K562 (cell line): ENCODE measurements at regions not wholly inside any gene's neighbourhood (a gene's known extent, or its start where the extent isn't known, plus 50 kb on each side); places are given as distances from the start of the nearest gene placed in this dataset.

Experiments used
- ATAC-seq: fragments of 200-7000 bp; cut with Tn5 transposase; 3 replicates; pipeline ENCODE4 v1.9.1; 2020; ENCODE audit warnings: moderate library complexity
- BruUV-seq: library from RNA; stranded (reverse); fragments of 400-500 nt; replicated peaks from 2 replicates; lab custom pipeline; 2021; lab: Mats Ljungman, UMichigan
- CTCF ChIA-PET: fragments of 300-600 bp; formaldehyde crosslinking; extraction: SDS; loops from one replicate; lab custom pipeline; 2021; ENCODE audit warnings: low intra/inter-chr PET ratio; lab: Yijun Ruan, JAX
- POLR2A ChIA-PET: fragments of 300-600, 350-650 bp; sonication (Branson Sonifier 250); formaldehyde crosslinking; extraction: SDS; loops from one replicate; lab custom pipeline; 2021; ENCODE audit warnings: antibody characterized with exemption, inconsistent platforms; lab: Yijun Ruan, JAX
- DNase-seq, 4 experiments: peaks; one replicate each; pipeline versions ENCODE4 v3.0.0 to v3.0.0-alpha.2; 2011 to 2018; ENCODE audit warnings: low spot score in 3 of 4, mixed read lengths in 3 of 4; ENCODE audit errors: extremely low read depth in 1 of 4
- FAIRE-seq: peaks from 2 replicates; lab custom pipeline; 2011; peaks lifted over from hg19 to GRCh38; lab: Jason Lieb, UNC
- H2AFZ ChIP-seq: 2 replicates; pipeline ENCODE4 v1.6.0; 2011; ENCODE audit warnings: low read depth, low read length, control low read depth, inconsistent platforms
- H3K27ac ChIP-seq: fragments of 200-600 bp; 3 replicates; pipeline ENCODE4 v1.8.0; 2011; ENCODE audit warnings: low read depth, mild to moderate bottlenecking, control low read depth, inconsistent platforms, low read length, moderate library complexity, mixed read lengths; ENCODE audit errors: extremely low read depth
- H3K27me3 ChIP-seq, 2 experiments: fragments of 300-600 bp in 1 of 2; 2 replicates in 1 of 2; 3 replicates in 1 of 2; pipeline versions ENCODE4 v1.6.0 to v1.8.0; 2011; ENCODE audit warnings: inconsistent platforms in 2 of 2, low read length in 2 of 2, mild to moderate bottlenecking in 1 of 2, mixed read lengths in 1 of 2, moderate library complexity in 1 of 2; ENCODE audit not compliant: control insufficient read depth in 2 of 2, insufficient read depth in 2 of 2
- H3K36me3 ChIP-seq: fragments of 300-600 bp; 3 replicates; pipeline ENCODE4 v1.8.0; 2011; ENCODE audit warnings: mild to moderate bottlenecking, low read length, inconsistent platforms; ENCODE audit not compliant: control insufficient read depth, insufficient read depth
- H3K4me1 ChIP-seq, 2 experiments: fragments of 200-600 bp in 1 of 2; replicated peaks in 1 of 2; 2 replicates in 1 of 2; 3 replicates in 1 of 2; pipeline versions ENCODE4 v1.5.1 to v1.8.0; 2011; ENCODE audit warnings: inconsistent platforms in 2 of 2, low read length in 2 of 2, mild to moderate bottlenecking in 1 of 2, mixed read lengths in 1 of 2, moderate library complexity in 1 of 2; ENCODE audit not compliant: control insufficient read depth in 2 of 2, insufficient read depth in 2 of 2
- H3K4me2 ChIP-seq: 2 replicates; pipeline ENCODE4 v1.6.1; 2011; ENCODE audit warnings: low read length, control low read depth, inconsistent platforms, mixed read lengths; ENCODE audit not compliant: insufficient read depth
- H3K4me3 ChIP-seq: fragments of 200-600 bp; sonication (generic), shearing (Covaris generic); 2 replicates; pipeline ENCODE4 v1.5.1; 2016; ENCODE audit warnings: control low read depth, inconsistent platforms
- H3K79me2 ChIP-seq: fragments of 200-600 bp; 3 replicates; pipeline ENCODE4 v1.8.0; 2011; ENCODE audit warnings: low read length, inconsistent platforms; ENCODE audit not compliant: control insufficient read depth, insufficient read depth
- H3K9ac ChIP-seq, 2 experiments: 2 replicates each; pipeline versions ENCODE4 v1.6.0 to v1.6.1; 2011; ENCODE audit warnings: low read depth in 2 of 2, low read length in 2 of 2, control low read depth in 1 of 2, inconsistent platforms in 1 of 2, mild to moderate bottlenecking in 1 of 2, mixed read lengths in 1 of 2; ENCODE audit not compliant: insufficient read depth in 1 of 2
- H3K9me1 ChIP-seq: one replicate; pipeline ENCODE4 v1.6.0; 2011; ENCODE audit warnings: inconsistent platforms, mild to moderate bottlenecking, low read length, moderate library complexity; ENCODE audit not compliant: control insufficient read depth, insufficient read depth
- H3K9me3 ChIP-seq: replicated peaks from 2 replicates; pipeline ENCODE4 v1.5.1; 2011; ENCODE audit warnings: low read depth, low read length, inconsistent platforms; ENCODE audit not compliant: control insufficient read depth, insufficient read depth
- H4K20me1 ChIP-seq: replicated peaks from 2 replicates; pipeline ENCODE4 v1.6.1; 2011; ENCODE audit warnings: low read length, inconsistent platforms, mixed read lengths; ENCODE audit not compliant: control insufficient read depth, insufficient read depth
- KDM5B ChIP-seq: fragments of 200-600 bp; sonication (generic); IDR thresholded peaks from 2 replicates; pipeline ENCODE4 v1.6.1; 2012; ENCODE audit warnings: low read depth, mild to moderate bottlenecking, moderate library complexity, low read length, control low read depth, inconsistent platforms; ENCODE audit not compliant: insufficient replicate concordance
- NELFE ChIP-seq: IDR thresholded peaks from 2 replicates; pipeline ENCODE4 v1.6.1; 2011; ENCODE audit warnings: mild to moderate bottlenecking; ENCODE audit not compliant: insufficient read depth, insufficient read length
- SIN3A ChIP-seq, 2 experiments: fragments of 150-350 bp in 1 of 2; IDR thresholded peaks; 2 replicates each; pipeline ENCODE4 v1.6.1; 2011 to 2016; ENCODE audit warnings: borderline replicate concordance in 2 of 2, low read depth in 2 of 2, low read length in 2 of 2, mild to moderate bottlenecking in 2 of 2, moderate library complexity in 2 of 2; ENCODE audit not compliant: control insufficient read depth in 1 of 2
- ZNF354B ChIP-seq: fragments of 250-450 bp; sonication (Bioruptor Pico); IDR thresholded peaks from 2 replicates; pipeline ENCODE4 v1.4.0; 2020
- ZNF740 ChIP-seq, 3 experiments: fragments of 200-800 bp in 1 of 3; sonication (Bioruptor generic) in 1 of 3; sonication (generic) in 1 of 3; formaldehyde crosslinking in 1 of 3; IDR thresholded peaks; 2 replicates each; pipeline versions ENCODE4 v1.6.1 to v1.8.0; 2016 to 2022; ENCODE audit warnings: mild to moderate bottlenecking in 2 of 3, missing compliant biosample characterization in 2 of 3, missing genetic modification characterization in 2 of 3, missing genetic modification reagents in 1 of 3
- WGBS: fragments of 100-300 bp; shearing (Covaris generic); methylation state at CpG from one replicate; pipeline ENCODE4 v1.1.6; 2016; ENCODE audit warnings: low coverage, mixed read lengths; ENCODE audit not compliant: insufficient coverage; ENCODE audit errors: missing lambda C conversion rate; 5-methylcytosine and 5-hydroxymethylcytosine counted together
- in situ Hi-C: fragments of 300-500 bp; cut with MboI; formaldehyde crosslinking; loops from 4 replicates; pipeline ENCODE4 v1.15.0; 2018; ENCODE audit warnings: inconsistent platforms, mixed read lengths
- intact Hi-C: fragments of 100-400 bp; cut with micrococcal nuclease; formaldehyde crosslinking; loops from 2 replicates; pipeline ENCODE4 v1.14.2; 2022

GRCh38 chr4:163804001-163804400 lies 309.5 kb downstream of the TMA16 start:
- in situ Hi-C loops: no loop called here
- H3K9ac ChIP-seq: no peak overlapping the region
- H3K4me1 ChIP-seq: no peaks in the 10 kb centered on the region
- no peaks in the 10 kb centered on the region for H4K20me1 ChIP-seq
- no peaks in the 10 kb centered on the region for H3K79me2 ChIP-seq
- TF ChIP-seq ZNF354B (CRISPR knock-in tag) (no peak), NELFE (no peak), SIN3A (IDR thresholded peaks at IDR 0.05; ENCODE audit: borderline replicate concordance in 2 of 2, control insufficient read depth in 1 of 2, low read depth in 2 of 2, low read length in 2 of 2) (no peak)
- FAIRE-seq (no peak), ATAC-seq (no peak), DNase-seq (no peak)
- H3K4me2 ChIP-seq: no peak overlapping the region
- no peak overlapping the region for H3K4me3 ChIP-seq
- BruUV-seq: no TSS peak
- no peak overlapping the region for H2AFZ ChIP-seq
- no peak overlapping the region for H3K27ac ChIP-seq
- no peaks in the 10 kb centered on the region for H3K27me3 ChIP-seq
- ChIA-PET POLR2A (no interaction called here), CTCF (no interaction called here)
- no peaks in the 10 kb centered on the region for H3K9me3 ChIP-seq
- no peaks in the 10 kb centered on the region for H3K36me3 ChIP-seq
- no peaks in the 10 kb centered on the region for H3K9me1 ChIP-seq
- intact Hi-C loops: no loop called here

GRCh38 chr4:163806653-163807052 lies 312.2 kb downstream of the TMA16 start:
- DNase-seq (no peak), FAIRE-seq (no peak), ATAC-seq (no peak)
- H3K9me1 ChIP-seq: no peaks in the 10 kb centered on the region
- intact Hi-C loops (no loop called here), in situ Hi-C loops (no loop called here)
- H3K79me2 ChIP-seq: no peaks in the 10 kb centered on the region
- H3K4me2 ChIP-seq: no peak overlapping the region
- H3K27me3 ChIP-seq: no peaks in the 10 kb centered on the region
- ChIA-PET CTCF (no interaction called here), POLR2A (no interaction called here)
- no peaks in the 10 kb centered on the region for H3K4me1 ChIP-seq
- H3K9ac ChIP-seq: no peak overlapping the region
- H2AFZ ChIP-seq: no peak overlapping the region
- no peaks in the 10 kb centered on the region for H4K20me1 ChIP-seq
- BruUV-seq: no TSS peak
- no peak overlapping the region for H3K4me3 ChIP-seq
- H3K9me3 ChIP-seq: no peaks in the 10 kb centered on the region
- H3K36me3 ChIP-seq: no peaks in the 10 kb centered on the region
- no peak for TF ChIP-seq KDM5B
- no peak for TF ChIP-seq ZNF740 (CRISPR knock-in tag; IDR thresholded peaks at IDR 0.05)
- TF ChIP-seq ZNF740 (tag; IDR thresholded peaks at IDR 0.05): no peak
- TF ChIP-seq, all 486 proteins: peak for 0
- 0% methylated on average over 2 of the region's 2 CpGs for WGBS
- H3K27ac ChIP-seq: no peak overlapping the region
